Embryonic facial prominence (tissue), 1 donor: ENCODE measurements at regions not wholly inside any gene's neighbourhood (a gene's known extent, or its start where the extent isn't known, plus 50 kb on each side); places are given as distances from the start of the nearest gene placed in this dataset.

Experiments
- DNase-seq: peaks from one replicate; pipeline ENCODE4 v3.0.0-alpha.2; 2016; ENCODE audit errors: extremely low spot score

DNA sequence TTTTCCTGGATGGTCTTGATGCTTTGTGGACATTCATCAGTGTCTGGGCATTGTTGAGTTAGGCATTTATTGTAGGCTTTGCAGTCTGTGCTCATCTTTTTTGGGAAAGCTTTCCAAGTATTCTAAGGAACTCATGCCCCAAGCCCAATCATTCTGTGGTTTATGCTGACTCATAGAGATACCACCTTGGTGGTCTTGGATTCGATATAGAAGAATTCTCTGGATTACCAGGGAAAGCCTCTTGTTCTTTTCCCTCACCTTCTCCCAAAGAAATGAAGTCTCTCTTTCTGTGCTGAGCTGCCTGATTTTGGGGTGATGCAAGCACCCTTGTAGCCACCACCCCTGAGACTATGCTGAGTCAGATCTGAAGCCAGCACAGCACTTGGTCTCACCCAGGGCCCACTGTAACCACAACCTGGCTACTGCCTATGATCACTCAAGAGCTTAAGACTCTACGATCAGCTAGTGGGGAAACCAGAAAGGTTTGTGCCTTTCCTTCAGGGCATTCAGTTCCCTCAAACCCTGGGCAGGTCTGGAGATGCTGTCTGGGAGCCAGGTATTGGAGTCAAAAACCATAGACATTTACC lies 422.6 kb downstream of the NUF2 start:
- no peak for DNase-seq

DNA sequence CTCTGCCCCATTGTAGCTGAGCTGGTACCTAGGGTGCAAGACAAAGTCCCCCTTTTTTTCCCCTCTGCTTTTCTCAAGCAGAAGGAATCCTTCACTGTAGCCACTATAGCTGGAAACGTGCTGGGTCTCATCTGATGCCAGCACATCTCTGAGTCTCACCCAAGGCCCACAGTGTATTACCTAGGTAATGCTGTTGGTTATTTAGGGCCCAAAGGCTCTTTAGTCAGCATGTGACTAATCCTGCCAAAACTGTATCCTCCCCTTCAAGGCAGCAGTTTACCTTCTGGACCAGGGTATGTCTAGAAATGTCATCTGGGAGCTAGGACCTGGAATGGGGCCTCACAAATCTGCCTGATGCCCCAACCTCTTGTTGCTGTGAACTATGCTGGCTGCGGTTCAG lies 423.4 kb downstream of the NUF2 start:
- no peak for DNase-seq

DNA sequence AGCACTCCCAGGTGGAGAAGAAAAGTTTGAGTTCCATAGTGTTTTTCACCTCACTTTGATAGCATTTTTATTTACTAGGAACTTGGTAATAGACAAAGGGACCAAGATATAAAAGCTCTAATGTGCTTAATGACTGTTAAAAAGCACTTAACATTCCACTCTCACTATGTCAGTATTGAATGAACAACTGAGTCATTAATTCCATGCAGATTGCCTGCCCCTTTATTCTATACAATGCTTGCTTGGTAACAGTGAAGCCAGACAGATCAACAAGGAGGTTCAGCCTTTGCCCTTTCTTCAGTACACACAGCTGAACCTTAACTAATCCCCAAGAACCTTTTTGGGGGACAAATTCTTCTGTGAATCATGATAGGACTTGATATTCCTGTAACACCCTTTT lies 425.5 kb downstream of the NUF2 start:
- no peak for DNase-seq

DNA sequence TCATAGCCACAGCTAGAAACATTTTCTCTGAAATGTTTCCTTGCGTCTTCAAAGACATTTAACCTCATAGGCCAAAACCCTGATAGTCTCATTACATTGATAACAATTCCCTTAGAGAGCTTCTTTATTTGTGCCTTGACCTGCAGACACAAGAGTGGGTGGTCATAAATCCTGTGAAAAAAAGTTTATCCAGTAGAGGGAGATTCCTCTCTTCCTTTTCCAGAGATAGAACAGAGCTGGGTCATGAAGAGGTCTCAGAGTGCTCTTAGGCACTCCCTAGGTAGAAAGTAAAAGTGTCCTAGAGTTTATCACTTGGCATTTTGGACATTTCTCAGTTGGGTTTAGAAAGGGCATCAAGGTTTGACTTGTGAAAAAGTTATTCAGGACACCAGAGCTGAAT lies 426.1 kb downstream of the NUF2 start:
- no peak for DNase-seq

DNA sequence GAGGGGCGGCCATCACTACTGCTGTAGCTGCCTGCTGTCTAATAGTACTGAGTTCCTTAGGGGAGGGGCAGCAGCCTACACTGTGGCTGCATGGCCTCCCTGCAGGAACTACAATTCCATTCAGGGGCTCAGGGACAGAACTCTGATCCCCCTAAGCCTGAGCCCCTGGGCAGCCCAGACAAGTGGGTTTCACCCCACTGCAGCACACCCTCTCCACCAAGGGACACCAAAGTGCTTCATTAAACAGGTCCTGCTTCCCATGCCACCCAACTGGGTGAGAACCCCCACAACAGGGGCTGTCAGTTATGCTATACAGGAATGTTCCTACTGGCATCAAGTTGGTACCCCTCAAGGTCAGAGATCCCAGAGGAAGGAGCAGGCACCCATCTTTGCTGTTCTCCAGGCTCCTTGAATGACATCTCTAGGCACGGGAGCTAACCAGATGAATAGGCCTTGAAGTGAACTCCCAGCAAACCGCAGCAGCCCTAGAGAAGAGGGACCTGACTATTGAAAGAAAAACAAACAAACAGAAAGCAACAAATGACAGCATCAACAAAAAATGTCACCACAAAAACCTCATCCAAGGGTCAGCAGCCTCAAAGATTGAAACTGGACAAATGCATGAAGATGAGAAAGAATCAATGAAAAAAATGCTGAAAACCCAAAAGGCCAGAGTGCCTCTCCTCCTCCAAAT lies 437.4 kb downstream of the NUF2 start:
- no peak for DNase-seq

DNA sequence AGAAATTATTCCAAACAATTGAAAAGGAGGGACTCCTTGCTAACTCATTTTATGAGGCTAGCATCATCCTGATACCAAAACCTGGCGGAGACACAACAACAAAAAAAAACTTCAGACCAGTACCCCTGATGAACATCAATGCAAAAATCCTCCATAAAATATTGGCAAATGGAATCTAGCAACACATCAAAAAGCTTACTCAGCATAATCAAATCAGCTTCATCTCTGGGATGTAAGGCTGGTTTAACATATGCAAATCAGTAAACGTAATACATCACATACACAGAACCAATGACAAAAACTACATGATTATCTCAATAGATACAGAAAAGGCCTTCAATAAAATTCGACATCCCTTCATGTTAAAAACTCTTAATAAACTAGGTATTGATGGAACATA lies 440.1 kb downstream of the NUF2 start:
- DNase-seq = no peak

DNA sequence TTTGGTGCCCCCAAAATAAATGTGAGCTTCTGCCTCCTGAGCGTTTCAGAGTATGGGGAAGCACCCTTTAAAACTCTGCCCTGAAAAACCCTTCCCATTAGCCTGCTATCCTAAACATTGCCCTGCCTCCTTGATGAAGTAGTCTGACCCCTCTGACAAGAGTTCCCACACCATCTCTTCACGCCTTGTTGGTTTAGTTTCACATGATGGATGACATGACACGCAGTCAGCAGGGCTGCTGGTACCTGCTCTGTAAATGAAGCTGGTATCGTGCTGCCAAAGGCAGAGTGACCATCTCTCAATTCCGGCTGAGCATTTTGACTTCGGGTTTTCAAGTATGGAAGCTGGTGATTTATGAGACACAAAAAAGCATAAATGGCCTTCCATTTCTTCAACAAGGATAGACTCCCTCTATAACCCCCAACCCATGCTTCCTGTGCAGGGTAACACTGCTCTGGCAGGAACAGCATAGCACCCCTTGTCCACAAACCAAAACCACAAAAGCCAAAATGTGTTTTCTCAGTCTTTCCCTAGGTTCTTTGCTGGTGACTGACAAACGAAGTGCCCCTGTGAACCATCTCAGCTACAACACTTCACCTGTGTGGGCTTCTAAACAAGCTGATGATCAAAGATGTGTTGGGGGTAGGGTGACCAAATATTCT lies 444.6 kb downstream of the NUF2 start:
- DNase-seq = no peak

DNA sequence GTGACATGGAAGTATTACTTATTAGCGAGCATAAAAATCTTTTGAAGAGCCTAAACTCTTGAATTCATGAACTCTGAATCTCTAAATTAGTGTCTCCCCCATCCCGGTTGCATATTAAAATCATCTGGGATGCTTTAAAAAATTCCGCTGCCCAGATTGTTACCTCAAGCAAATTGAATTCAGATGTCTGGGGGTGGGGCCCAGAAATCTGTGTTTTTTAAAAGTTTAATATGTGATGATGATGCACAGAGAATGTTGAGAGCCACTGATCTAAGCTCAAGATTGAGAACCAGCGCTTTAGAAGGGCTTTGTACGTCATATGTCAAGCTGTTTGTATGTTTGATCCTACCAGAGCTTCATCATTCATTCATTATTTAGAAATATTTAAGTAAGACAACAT lies 446.8 kb downstream of the NUF2 start:
- no peak for DNase-seq

DNA sequence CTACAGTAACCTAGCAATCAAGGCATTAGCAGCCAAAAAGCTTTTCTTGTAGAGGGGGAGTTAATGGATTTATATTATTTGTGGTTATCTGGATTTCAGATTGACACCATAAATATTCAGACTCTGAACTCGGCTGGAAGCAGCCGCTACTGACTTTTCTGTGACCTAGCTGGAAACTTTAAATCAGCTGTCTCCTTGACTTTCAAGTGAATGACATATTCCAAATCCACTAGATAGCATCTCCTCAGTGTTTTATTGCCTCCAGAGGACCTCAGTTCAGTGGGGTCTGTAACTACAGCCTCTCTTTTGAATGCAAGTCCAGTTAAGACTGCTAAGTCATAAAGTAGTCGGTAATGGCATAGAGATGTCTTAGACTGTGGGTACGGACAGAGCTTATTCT lies 448.5 kb downstream of the NUF2 start:
- no peak for DNase-seq

DNA sequence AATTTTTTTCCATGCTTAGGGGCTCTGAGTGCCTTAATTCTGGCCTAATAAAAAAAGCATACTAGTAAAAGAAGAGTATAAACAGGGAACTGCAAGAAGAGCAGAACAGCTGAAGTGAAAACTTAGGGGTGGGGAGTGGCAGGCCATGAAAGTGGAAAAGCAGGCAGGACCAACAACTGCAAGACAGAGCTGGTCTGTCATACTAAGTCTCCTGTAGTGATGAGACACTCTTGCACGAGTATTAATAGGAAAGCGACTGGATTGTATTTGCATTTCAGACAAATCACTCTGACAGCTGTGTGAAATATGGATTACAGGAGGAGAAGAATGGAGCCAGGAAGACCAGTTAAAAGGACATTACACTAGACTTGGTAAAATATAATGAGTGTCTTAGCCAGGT lies 449.9 kb downstream of the NUF2 start:
- DNase-seq = no peak

DNA sequence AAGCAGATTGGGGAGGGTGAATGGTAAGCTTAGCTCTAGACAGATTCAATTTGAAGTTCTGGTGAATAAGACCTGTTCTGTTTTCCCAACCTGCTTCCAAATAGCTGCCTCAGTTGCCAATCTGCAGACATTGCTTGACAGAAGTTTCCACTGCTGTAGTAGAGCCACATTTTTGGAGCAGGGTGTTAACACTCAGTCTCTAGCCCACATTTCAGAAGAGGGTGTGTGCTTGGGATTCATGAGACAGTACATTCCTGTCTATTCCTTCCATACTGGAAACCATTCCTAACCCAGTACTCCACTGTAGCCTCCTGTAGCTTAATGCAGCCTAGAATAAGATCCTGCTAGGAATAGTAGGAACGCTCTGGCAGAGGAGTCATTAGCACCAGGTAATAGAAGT lies 450.5 kb downstream of the NUF2 start:
- no peak for DNase-seq

DNA sequence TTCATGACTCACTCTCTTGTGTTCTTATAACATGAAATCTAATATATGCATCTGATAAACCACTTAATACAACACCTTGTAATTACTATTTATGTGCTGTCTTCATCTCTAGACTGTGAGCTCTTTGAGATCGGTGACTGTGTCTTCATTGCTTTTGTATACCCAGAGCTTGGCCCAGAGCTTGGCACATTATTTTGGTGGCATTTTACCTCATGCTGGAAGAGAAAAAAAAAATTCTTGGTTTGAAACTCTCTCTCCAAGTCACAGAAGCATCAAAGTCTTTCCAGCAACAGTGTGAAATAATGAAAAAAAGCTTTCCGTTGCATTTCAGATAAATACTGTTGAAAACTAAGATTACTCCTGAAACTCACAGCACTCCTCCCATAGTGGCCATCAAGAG lies 451.6 kb downstream of the NUF2 start:
- no peak for DNase-seq

DNA sequence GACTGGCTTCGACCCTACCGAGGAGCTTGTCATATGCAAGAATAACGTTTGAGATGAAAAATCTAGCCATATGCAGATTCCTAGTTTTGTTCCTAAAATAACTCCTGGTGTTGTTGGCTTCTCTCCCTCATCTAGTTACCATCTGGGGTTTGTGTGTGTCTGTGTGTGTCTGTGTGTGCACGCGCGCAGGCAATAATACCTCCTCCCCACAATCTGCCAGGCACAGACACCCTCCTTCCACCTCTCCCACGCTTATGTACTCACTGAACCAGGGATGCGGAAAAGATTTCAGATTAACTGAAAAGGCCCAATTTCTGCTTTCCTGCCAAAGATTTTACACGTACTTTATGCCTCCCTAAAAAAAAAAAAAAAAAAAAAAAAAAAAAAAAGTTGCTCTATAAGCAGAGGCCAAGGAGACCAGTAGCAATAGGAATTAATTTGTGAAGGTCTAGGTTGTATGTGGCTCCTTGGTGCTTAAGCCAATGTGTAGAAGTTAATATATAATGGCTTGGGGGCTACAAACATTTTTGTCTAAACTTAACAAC lies 452.7 kb downstream of the NUF2 start:
- DNase-seq = no peak

DNA sequence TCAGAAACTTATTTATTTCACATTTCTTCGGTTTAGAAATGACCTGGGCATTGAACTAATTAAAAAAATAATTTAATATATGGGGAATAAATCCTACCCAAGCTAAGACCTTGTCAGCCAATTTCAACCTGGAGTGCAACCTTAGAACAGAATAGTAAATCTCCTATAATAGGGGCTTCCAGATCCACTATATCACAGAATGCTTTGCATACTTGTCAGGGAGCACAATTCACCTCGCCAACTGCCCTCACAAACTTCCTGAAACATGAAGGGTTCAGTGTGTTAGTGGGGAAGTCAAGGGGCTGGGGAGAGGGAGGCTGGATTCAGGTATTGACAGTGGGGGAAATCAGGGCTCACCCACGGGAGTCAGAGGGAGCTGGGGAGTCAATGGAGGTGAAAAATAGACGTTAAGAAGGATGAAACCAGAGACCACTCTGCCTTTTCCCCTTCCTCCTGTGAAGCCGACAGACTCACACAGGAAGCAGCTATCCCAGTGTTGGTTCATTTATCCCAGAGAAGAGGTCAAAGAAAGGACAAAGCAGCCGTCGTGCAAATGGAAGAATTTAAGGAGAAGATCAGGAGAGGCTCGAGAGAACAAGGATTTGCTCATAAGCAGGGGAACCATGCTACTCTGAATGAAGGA lies 453.3 kb downstream of the NUF2 start:
- no peak for DNase-seq

DNA sequence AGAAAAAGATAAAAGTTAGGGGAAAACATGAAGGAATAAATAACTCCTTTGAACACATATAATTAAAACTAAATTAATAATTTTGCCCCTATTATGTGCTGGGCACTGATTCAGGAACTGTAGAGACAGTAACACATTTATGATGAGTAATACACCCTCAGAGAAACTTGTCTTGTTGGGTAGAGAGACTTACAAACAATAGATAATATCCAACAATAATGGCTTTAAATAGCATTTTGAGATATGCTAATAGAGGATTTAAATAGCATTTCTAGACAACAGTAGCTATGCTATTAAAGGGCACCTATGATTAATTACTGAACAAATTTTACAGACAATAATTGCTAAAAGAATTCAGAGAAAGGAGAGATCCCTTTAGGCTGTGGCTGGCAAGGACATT lies 455.5 kb downstream of the NUF2 start:
- no peak for DNase-seq

DNA sequence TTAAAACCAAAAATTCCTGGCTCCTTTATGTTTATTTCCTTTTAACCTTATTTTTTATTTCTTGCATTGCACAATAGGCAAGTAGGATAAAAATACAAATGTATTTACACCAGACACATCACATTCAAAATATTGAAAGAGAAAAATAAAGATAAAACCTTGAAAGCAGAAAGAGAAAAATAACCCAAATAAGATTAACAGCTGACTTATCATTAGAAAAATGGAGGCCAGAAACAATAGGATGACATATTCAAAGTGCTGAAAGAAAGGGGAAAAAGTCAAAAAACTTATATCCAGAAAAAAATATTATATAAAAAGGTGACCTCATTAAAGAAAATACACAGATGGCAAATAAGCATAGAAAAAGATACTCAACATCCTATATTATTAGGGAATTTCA lies 459.4 kb downstream of the NUF2 start:
- no peak for DNase-seq

DNA sequence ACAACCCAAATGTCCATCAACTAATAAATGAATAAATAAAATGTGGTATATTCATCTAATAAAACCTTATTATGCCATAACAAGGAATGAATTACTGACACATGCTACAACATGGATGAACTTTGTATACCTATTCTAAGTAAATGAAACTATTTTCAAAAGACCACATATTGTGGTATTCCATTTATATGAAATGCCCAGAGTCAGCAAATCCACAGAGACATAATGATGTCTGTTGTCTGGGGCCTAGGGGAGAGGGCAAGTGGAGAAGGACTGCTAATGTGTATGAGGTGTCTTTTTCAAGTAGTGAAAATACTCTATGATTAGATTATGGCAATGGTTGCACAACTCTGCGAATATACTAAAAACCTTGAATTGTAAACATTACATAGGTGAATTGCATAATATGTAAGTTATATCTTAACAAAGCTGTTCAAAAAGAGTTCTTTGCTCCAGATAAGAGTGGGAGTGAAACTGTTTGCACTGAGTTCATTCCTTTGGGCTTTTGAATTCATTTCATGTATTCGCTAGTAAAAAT lies 464.2 kb downstream of the NUF2 start:
- DNase-seq = no peak

DNA sequence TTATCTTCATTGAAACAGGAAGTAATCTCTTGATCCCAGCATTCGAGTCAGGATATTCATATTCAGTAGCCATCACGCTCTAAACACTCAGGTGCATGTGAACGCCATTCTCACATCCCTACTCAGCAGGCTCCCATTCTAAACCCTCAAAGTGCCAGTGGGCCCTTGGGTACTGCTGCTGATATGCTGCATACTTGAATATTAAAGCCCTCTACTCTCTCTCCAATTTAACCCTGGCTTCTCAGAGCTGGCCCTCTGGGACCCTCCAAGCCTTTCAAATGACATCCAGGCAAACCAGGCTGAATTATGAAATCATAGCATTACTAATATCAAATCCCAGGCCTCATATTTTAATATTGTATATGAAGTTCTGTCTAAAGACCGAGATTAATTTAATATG lies 468.2 kb downstream of the NUF2 start:
- DNase-seq = no peak

DNA sequence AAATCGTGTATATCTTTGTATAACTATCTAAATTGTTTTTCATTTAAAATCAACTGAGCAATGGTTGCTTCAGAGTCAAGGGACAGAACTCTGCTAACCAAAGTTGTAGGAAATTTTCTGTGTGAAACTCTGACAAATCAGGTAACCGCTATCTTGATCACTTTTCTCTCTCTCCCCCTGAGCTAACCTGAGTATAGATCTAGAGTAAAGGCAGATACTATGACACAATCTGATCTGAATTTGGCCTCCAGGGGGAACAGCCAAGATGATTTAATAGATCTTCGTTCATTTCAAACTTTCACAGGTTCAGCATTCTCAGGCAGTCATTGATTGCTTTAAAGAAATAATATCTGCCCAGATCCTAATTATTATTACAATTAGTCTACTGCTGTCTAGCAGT lies 472.8 kb downstream of the NUF2 start:
- no peak for DNase-seq

DNA sequence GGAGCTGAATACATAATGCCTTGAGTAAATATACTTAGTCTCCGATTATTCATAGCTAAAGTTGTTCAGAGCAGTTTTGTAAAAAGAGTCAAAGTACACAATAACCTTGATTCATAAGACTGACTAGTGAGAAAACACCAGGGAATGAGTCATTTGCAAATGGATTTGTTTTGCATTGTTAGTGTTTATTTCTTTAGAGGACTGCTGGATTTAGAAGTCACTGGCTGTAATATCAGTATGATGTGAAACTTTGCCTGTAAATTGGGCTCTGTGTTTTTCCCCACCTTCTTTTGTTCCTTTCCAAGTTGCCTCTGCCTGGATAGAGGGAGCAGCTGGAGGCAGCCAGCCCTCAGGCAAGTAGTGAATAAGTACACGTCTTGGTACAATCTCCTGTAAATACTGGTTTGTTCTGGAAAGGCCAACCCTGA lies 474.7 kb downstream of the NUF2 start:
- DNase-seq = no peak

DNA sequence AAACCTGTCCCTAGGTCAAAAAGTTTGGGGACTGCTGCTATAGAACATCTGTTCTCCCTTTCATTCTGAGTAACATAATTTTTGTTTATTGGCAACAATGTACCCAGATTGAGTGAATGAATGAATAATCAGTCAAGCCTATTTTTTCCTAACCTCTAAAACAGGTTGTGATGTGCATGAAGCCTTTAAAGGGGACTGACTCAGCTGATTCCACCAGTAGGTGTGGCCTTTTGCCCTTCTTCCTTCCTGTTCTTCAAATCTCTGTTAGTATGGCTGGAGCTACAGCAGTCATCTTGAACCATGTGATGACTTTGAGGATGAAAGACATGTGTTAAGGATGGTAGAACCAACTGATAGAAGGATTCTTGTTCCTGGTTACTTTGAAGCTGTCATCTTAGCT lies 476.1 kb downstream of the NUF2 start:
- DNase-seq = no peak

DNA sequence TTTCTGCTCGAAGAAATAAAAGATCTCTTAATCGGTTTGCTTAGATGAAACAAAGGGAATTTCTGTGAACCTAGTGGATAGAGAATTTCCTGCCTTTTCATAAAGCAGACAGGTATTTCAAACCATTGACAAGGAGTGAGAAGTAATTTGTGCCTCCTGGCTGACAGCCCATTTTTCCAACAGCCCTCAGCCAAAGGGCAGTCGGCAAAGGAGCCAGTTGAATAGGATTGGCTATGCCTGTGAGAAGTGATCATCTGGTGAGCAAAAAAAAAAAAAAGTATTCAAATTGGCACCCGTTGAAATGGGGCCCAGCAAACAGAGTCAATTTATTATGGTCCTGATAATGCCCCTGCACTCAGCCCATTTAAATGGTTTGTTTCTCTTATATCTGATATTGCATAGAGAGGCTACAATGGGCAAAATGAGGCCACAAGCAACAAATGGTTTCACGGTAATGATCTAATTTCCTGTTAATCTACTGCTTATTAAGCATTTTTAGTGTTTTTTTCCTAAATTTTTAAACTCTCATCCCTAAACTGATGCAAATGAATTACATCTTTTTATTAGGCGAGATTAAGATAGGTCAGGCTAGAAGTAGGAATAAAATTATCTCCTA lies 477.5 kb downstream of the NUF2 start:
- no peak for DNase-seq
